ENCODE measurements at regions not wholly inside any gene's neighbourhood (a gene's known extent, or its start where the extent isn't known, plus 50 kb on each side); places are given as distances from the start of the nearest gene placed in this dataset.

GRCh38 chr3:18030371-18030870 lies 288.0 kb upstream of the TBC1D5 start:
- TF ChIP-seq FOXM1 (IDR thresholded peaks at IDR 0.05; ENCODE audit: borderline replicate concordance, low read depth) (no peak), REST (IDR thresholded peaks at IDR 0.05; ENCODE audit: low read depth) (no peak), CREB1 (IDR thresholded peaks at IDR 0.05; ENCODE audit: low read depth) (no peak), TAF1 (IDR thresholded peaks at IDR 0.05; ENCODE audit: low read depth) (no peak)

Data from Ishikawa (cell line).